ENCODE measurements at regions not wholly inside any gene's neighbourhood (a gene's known extent, or its start where the extent isn't known, plus 50 kb on each side); places are given as distances from the start of the nearest gene placed in this dataset.

DNA sequence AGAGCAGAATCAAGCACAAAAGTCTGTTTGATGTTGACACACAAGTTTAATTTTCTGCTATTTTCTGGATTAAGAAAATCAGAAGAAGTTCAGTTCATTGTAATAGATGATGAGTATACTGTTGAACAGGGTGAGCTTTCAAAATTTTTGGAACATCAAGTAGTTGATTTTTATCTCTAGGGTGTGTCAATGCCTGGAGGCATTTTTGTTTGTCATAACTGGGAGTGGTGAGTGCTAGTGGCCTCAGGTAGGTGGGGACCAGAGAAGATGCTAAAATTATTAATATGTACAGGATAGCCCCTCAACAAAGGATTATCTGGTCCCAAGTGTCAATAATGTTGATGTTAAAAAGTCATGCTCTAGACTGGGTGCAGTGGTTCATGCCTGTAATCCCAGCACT, 279.7 kb upstream of the GNPDA2 start:
- H2AFZ ChIP-seq (ENCODE audit: low read depth, low read length), result no peak overlapping the region
- ChIA-PET POLR2A (no interaction called here), CTCF (no interaction called here)
- H3K9me1 ChIP-seq (replicated peaks; ENCODE audit: control insufficient read depth, extremely low read depth, insufficient read depth, low read length), result no peaks in the 10 kb centered on the region
- no peak for DNase-seq (ENCODE audit: low read depth, low spot score)
- H3K4me2 ChIP-seq (ENCODE audit: insufficient read depth, low read length), result no peak overlapping the region
- dilution Hi-C loops (cut with MboI; ENCODE audit: extremely low pct_ligation_motif_present, low sequenced_read_pairs), result no loop called here
- H3K36me3 ChIP-seq (ENCODE audit: control insufficient read depth in 2 of 2, extremely low read depth in 1 of 2, insufficient read depth in 2 of 2, low read length in 2 of 2), result no peaks in the 10 kb centered on the region
- H3K9me3 ChIP-seq (replicated peaks; ENCODE audit: control insufficient read depth, insufficient read depth, low read length), result no peaks in the 10 kb centered on the region
- no peak overlapping the region for H3K4me3 ChIP-seq (replicated peaks in 1 of 3; ENCODE audit: insufficient read depth in 1 of 3, low read depth in 1 of 3, low read length in 3 of 3)
- BruUV-seq (replicated peaks), result no TSS peak
- FAIRE-seq, result no peak
- intact Hi-C loops (cut with micrococcal nuclease), result no loop called here
- TF ChIP-seq, protein P1, sequence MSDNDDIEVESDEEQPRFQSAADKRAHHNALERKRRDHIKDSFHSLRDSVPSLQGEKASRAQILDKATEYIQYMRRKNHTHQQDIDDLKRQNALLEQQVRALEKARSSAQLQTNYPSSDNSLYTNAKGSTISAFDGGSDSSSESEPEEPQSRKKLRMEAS (IDR thresholded peaks at IDR 0.05; ENCODE audit: insufficient read depth, insufficient read length), result no peak
- TF ChIP-seq EZH2 (IDR thresholded peaks at IDR 0.05; ENCODE audit: borderline replicate concordance, low read depth, low read length, severe bottlenecking) (no peak), FOS (IDR thresholded peaks at IDR 0.05; ENCODE audit: borderline replicate concordance, insufficient read depth, low read length) (no peak), GATA2 (IDR thresholded peaks at IDR 0.05; ENCODE audit: insufficient read depth, insufficient read length, low read depth, low read length) (no peak), MYC (IDR thresholded peaks at IDR 0.05; ENCODE audit: low read depth, low read length) (no peak), CTCF (IDR thresholded peaks at IDR 0.05; ENCODE audit: extremely low read depth in 1 of 2, insufficient read depth in 1 of 2, low read depth in 1 of 2, low read length in 2 of 2) (no peak)
- no peaks in the 10 kb centered on the region for H3K79me2 ChIP-seq (ENCODE audit: control insufficient read depth, insufficient read depth, low read length)
- no peak overlapping the region for H3K9ac ChIP-seq (replicated peaks; ENCODE audit: extremely low read depth, insufficient read depth, low read length)
- no peak overlapping the region for H3K27ac ChIP-seq (ENCODE audit: insufficient read depth, low read depth, low read length)
- no peaks in the 10 kb centered on the region for H3K4me1 ChIP-seq (ENCODE audit: control insufficient read depth, extremely low read depth, insufficient read depth, low read length)
- no peaks in the 10 kb centered on the region for H3K27me3 ChIP-seq (ENCODE audit: control insufficient read depth in 2 of 2, insufficient read depth in 2 of 2, low read length in 2 of 2)
- no peaks in the 10 kb centered on the region for H4K20me1 ChIP-seq (replicated peaks; ENCODE audit: control insufficient read depth, extremely low read depth, insufficient read depth, low read length)

All from endothelial cell of umbilical vein (primary cell).